Esophagus muscularis mucosa (tissue), 4 donors: ENCODE measurements at regions not wholly inside any gene's neighbourhood (a gene's known extent, or its start where the extent isn't known, plus 50 kb on each side); places are given as distances from the start of the nearest gene placed in this dataset.

ENCODE experiments used
- DNase-seq: peaks from one replicate; pipeline ENCODE4 v3.0.0-alpha.2; 2017; ENCODE audit errors: extremely low spot score
- H3K27ac ChIP-seq, 4 donors: fragments of 200-600 bp; sonication (generic); replicated peaks in 1 of 4; 1 replicate in 3 of 4; 2 replicates in 1 of 4; pipeline ENCODE4 v1.5.1; 2016 to 2019; ENCODE audit warnings: mild to moderate bottlenecking in 1 of 4
- H3K27me3 ChIP-seq, 4 donors: fragments of 200-600 bp; sonication (generic); one replicate each; pipeline versions ENCODE4 v1.5.1 to v1.6.0; 2016 to 2019
- H3K36me3 ChIP-seq, 4 donors: fragments of 200-600 bp; sonication (generic); one replicate each; pipeline ENCODE4 v1.5.1; 2016 to 2019
- H3K4me1 ChIP-seq, 4 donors: fragments of 200-600 bp; sonication (generic); one replicate each; pipeline ENCODE4 v1.5.1; 2016 to 2019
- H3K4me3 ChIP-seq, 4 donors: fragments of 200-600 bp; sonication (generic); 1 replicate in 2 of 4; 2 replicates in 2 of 4; pipeline ENCODE4 v1.5.1; 2016 to 2019; ENCODE audit warnings: mild to moderate bottlenecking in 4 of 4, moderate library complexity in 1 of 4
- H3K9me3 ChIP-seq, 4 donors: fragments of 200-600 bp; sonication (generic); 1 replicate in 3 of 4; 2 replicates in 1 of 4; pipeline ENCODE4 v1.5.1; 2016 to 2019
- EP300 ChIP-seq: sonication (generic); formaldehyde crosslinking; IDR thresholded peaks from one replicate; pipeline ENCODE4 v1.6.1; 2017; ENCODE audit warnings: antibody characterized with exemption
- POLR2A ChIP-seq: fragments of 450-650 bp; IDR thresholded peaks from one replicate; pipeline ENCODE4 v1.6.1; 2017; ENCODE audit warnings: antibody characterized with exemption, moderate library complexity, mild to moderate bottlenecking, low read depth
- POLR2AphosphoS5 ChIP-seq, 2 donors: sonication (generic); formaldehyde crosslinking; IDR thresholded peaks; one replicate each; pipeline ENCODE4 v1.6.1; 2017; ENCODE audit warnings: antibody characterized with exemption in 2 of 2
- WGBS: methylation state at CpG from one replicate; pipeline ENCODE4 v1.1.5; 2018; 5-methylcytosine and 5-hydroxymethylcytosine counted together
- intact Hi-C: fragments of 100-400 bp; cut with DNase I; formaldehyde crosslinking; loops from one replicate; pipeline ENCODE4 v1.15.1; 2023
- TF ChIP-seq, protein P1 (sequence below), 3 experiments: fragments of 200-600 bp in 2 of 3; fragments of 450-650 bp in 1 of 3; sonication (generic) in 2 of 3; IDR thresholded peaks; one replicate each; pipeline ENCODE4 v1.5.1; 2017 to 2019; ENCODE audit warnings: antibody characterized with exemption in 3 of 3, mild to moderate bottlenecking in 2 of 3, moderate library complexity in 1 of 3

GRCh38 chr15:91526424-91526823, 327.1 kb upstream of the SLCO3A1 start:
- Histone ChIP-seq H3K36me3 (no peaks in the 10 kb centered on the region), H3K9me3 (no peaks in the 10 kb centered on the region), H3K27me3 (peaks cover 0 to 4% (median 0%) of the 10 kb centered on the region in 4 donors), H3K4me3 (no peak overlapping the region), H3K4me1 (peaks cover 0 to 7% (median 6%) of the 10 kb centered on the region in 4 donors), H3K27ac (no peak overlapping the region)
- DNase-seq = peak; percentile 50
- 77% methylated on average over 2 of the region's 2 CpGs for WGBS
- intact Hi-C loops = no loop called here
- TF ChIP-seq, protein P1, sequence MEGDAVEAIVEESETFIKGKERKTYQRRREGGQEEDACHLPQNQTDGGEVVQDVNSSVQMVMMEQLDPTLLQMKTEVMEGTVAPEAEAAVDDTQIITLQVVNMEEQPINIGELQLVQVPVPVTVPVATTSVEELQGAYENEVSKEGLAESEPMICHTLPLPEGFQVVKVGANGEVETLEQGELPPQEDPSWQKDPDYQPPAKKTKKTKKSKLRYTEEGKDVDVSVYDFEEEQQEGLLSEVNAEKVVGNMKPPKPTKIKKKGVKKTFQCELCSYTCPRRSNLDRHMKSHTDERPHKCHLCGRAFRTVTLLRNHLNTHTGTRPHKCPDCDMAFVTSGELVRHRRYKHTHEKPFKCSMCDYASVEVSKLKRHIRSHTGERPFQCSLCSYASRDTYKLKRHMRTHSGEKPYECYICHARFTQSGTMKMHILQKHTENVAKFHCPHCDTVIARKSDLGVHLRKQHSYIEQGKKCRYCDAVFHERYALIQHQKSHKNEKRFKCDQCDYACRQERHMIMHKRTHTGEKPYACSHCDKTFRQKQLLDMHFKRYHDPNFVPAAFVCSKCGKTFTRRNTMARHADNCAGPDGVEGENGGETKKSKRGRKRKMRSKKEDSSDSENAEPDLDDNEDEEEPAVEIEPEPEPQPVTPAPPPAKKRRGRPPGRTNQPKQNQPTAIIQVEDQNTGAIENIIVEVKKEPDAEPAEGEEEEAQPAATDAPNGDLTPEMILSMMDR (IDR thresholded peaks at IDR 0.05) = no peak
- TF ChIP-seq POLR2A (no peak), EP300 (no peak), POLR2AphosphoS5 (IDR thresholded peaks at IDR 0.05) (no peak)

DNA sequence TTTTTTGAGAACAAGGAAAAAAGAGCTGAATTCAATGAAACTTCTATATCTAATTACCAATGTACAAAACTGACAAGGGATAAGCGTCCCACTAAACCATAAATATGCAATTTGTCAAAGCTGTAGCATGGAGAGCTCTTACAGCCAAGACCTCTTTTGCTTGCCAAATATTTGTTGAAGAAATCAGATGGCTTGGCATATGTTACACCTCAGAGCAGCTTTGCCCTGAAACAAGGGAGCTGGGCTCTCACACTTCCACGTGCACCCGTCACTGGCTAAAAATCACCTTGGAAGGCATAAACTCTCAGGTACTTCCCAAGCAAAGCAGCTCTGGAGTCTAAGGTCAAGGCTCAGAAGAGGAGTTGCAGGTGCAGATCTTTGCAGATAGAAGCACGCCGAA, 324.7 kb upstream of the SLCO3A1 start:
- Histone ChIP-seq H3K27me3 (peaks cover 0 to 4% (median 0%) of the 10 kb centered on the region in 4 donors), H3K9me3 (no peaks in the 10 kb centered on the region), H3K4me3 (no peak overlapping the region), H3K4me1 (peaks cover 0 to 7% (median 6%) of the 10 kb centered on the region in 4 donors), H3K27ac (no peak overlapping the region), H3K36me3 (no peaks in the 10 kb centered on the region)
- intact Hi-C loops = no loop called here
- 78% methylated on average over 3 of the region's 5 CpGs for WGBS
- peak; percentile 75 for DNase-seq
- TF ChIP-seq POLR2A = no peak
- TF ChIP-seq POLR2AphosphoS5 (IDR thresholded peaks at IDR 0.05) = no peak
- TF ChIP-seq EP300 = no peak
- TF ChIP-seq, protein P1 (IDR thresholded peaks at IDR 0.05) = no peak

DNA sequence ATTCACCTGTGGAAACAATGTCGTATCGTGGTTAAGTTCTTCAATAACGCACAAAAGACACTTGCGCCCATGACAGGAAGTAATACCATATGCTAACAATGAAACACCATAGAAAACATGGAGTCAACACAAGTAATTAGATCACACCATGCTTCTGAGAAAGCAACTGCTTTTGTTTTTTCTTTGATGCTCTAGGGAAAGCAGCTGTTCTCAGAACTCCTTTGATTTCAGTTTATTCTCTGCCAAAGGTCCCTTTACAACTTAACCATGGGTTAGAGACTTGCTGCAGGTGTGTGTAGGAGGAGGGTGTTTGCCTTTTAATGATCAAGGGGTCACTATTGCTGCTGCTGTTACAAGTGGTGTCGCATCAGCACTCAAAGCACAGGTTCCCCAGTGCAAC, 324.0 kb upstream of the SLCO3A1 start:
- TF ChIP-seq EP300 = no peak
- no peak for TF ChIP-seq POLR2AphosphoS5 (IDR thresholded peaks at IDR 0.05)
- TF ChIP-seq POLR2A = no peak
- TF ChIP-seq, protein P1 (IDR thresholded peaks at IDR 0.05) = no peak
- Histone ChIP-seq H3K27me3 (peaks cover 0 to 4% (median 0%) of the 10 kb centered on the region in 4 donors), H3K27ac (no peak overlapping the region), H3K36me3 (no peaks in the 10 kb centered on the region), H3K4me1 (peaks cover 0 to 7% (median 6%) of the 10 kb centered on the region in 4 donors), H3K9me3 (no peaks in the 10 kb centered on the region), H3K4me3 (no peak overlapping the region)
- peak; percentile 8 for DNase-seq
- 90% methylated on average over 5 of the region's 5 CpGs for WGBS
- intact Hi-C loops = no loop called here

DNA sequence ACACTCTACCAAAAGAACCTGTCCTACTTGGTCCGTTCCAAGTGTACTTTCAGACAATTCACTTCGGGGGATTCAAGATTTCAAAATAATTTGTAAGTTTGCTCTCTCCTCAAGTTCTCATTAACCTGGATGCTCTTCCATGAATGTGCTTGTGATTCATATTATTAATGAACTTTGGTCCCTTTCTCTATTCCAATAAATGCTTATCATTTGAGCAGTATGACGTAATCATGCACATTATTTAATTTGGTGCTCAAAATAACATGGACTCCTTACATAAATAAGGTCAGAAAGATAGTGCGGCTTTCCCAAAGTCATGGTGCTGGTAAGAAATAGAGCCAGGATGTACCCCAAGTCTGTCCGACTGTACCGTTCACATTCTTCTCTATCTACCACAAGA, 323.2 kb upstream of the SLCO3A1 start:
- DNase-seq = no peak
- intact Hi-C loops = no loop called here
- Histone ChIP-seq H3K27me3 (peaks cover 0 to 4% (median 0%) of the 10 kb centered on the region in 4 donors), H3K4me3 (no peak overlapping the region), H3K27ac (no peak overlapping the region), H3K9me3 (no peaks in the 10 kb centered on the region), H3K4me1 (peaks cover 0 to 11% (median 7%) of the 10 kb centered on the region in 4 donors), H3K36me3 (no peaks in the 10 kb centered on the region)
- TF ChIP-seq POLR2A = no peak
- TF ChIP-seq POLR2AphosphoS5 (IDR thresholded peaks at IDR 0.05) = no peak
- TF ChIP-seq, protein P1 (IDR thresholded peaks at IDR 0.05) = no peak
- no peak for TF ChIP-seq EP300
- WGBS = 98% methylated on average over 6 of the region's 6 CpGs

- H3K27ac ChIP-seq = no peak overlapping the region
- intact Hi-C loops = no loop called here
- peaks cover under 1 to 19% (median 14%) of the 10 kb centered on the region in 4 donors for H3K4me1 ChIP-seq
- WGBS = 91% methylated on average over 9 of the region's 9 CpGs
- no peak overlapping the region for H3K4me3 ChIP-seq
- no peaks in the 10 kb centered on the region for H3K27me3 ChIP-seq
- H3K9me3 ChIP-seq = no peaks in the 10 kb centered on the region
- no peaks in the 10 kb centered on the region for H3K36me3 ChIP-seq
- peak; percentile 53 for DNase-seq
- TF ChIP-seq EP300 = no peak
These were observed 322.4 kb upstream of the SLCO3A1 start for GRCh38 chr15:91530956-91531582.
